ENCODE measurements at regions not wholly inside any gene's neighbourhood (a gene's known extent, or its start where the extent isn't known, plus 50 kb on each side); places are given as distances from the start of the nearest gene placed in this dataset.

DNA sequence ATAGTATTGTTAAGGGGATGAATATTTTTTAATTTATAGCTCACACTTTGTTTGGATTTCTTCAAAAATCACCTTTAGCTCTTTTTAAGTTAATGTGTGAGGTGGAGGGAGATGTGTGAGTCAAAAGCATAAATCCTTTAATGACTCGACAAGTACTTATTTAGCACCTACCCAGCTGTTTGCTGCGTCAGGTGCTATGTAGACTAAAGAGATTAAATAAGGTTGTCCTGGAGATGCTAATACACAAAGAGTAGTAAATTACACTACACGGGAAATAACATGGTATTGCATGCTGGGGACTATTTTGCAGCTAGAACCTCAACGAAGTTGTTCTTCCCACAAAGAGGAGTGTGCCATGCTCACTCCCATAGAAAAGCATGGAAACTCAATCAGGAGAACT, 583.3 kb upstream of the TENM4 start:
- TF ChIP-seq, protein P1, sequence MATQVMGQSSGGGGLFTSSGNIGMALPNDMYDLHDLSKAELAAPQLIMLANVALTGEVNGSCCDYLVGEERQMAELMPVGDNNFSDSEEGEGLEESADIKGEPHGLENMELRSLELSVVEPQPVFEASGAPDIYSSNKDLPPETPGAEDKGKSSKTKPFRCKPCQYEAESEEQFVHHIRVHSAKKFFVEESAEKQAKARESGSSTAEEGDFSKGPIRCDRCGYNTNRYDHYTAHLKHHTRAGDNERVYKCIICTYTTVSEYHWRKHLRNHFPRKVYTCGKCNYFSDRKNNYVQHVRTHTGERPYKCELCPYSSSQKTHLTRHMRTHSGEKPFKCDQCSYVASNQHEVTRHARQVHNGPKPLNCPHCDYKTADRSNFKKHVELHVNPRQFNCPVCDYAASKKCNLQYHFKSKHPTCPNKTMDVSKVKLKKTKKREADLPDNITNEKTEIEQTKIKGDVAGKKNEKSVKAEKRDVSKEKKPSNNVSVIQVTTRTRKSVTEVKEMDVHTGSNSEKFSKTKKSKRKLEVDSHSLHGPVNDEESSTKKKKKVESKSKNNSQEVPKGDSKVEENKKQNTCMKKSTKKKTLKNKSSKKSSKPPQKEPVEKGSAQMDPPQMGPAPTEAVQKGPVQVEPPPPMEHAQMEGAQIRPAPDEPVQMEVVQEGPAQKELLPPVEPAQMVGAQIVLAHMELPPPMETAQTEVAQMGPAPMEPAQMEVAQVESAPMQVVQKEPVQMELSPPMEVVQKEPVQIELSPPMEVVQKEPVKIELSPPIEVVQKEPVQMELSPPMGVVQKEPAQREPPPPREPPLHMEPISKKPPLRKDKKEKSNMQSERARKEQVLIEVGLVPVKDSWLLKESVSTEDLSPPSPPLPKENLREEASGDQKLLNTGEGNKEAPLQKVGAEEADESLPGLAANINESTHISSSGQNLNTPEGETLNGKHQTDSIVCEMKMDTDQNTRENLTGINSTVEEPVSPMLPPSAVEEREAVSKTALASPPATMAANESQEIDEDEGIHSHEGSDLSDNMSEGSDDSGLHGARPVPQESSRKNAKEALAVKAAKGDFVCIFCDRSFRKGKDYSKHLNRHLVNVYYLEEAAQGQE (IDR thresholded peaks at IDR 0.05; ENCODE audit: insufficient replicate concordance, low read depth), result no peak
- TF ChIP-seq GABPA (IDR thresholded peaks at IDR 0.05; ENCODE audit: low read depth) (no peak), POLR2AphosphoS5 (IDR thresholded peaks at IDR 0.05; ENCODE audit: low read depth) (no peak), SPI1 (IDR thresholded peaks at IDR 0.05; ENCODE audit: borderline replicate concordance, low read depth) (no peak)
- TF ChIP-seq, protein P2, sequence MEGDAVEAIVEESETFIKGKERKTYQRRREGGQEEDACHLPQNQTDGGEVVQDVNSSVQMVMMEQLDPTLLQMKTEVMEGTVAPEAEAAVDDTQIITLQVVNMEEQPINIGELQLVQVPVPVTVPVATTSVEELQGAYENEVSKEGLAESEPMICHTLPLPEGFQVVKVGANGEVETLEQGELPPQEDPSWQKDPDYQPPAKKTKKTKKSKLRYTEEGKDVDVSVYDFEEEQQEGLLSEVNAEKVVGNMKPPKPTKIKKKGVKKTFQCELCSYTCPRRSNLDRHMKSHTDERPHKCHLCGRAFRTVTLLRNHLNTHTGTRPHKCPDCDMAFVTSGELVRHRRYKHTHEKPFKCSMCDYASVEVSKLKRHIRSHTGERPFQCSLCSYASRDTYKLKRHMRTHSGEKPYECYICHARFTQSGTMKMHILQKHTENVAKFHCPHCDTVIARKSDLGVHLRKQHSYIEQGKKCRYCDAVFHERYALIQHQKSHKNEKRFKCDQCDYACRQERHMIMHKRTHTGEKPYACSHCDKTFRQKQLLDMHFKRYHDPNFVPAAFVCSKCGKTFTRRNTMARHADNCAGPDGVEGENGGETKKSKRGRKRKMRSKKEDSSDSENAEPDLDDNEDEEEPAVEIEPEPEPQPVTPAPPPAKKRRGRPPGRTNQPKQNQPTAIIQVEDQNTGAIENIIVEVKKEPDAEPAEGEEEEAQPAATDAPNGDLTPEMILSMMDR (IDR thresholded peaks at IDR 0.05; ENCODE audit: insufficient read depth, low read length), result no peak
- Histone ChIP-seq H3K27me3 (ENCODE audit: insufficient read depth, poor library complexity, severe bottlenecking) (no peaks in the 10 kb centered on the region), H3K27ac (replicated peaks) (no peak overlapping the region), H3K4me3 (replicated peaks; ENCODE audit: insufficient read depth, low read length) (no peak overlapping the region)
- no peak for DNase-seq (ENCODE audit: low read depth in 1 of 2, low spot score in 1 of 2)

DNA sequence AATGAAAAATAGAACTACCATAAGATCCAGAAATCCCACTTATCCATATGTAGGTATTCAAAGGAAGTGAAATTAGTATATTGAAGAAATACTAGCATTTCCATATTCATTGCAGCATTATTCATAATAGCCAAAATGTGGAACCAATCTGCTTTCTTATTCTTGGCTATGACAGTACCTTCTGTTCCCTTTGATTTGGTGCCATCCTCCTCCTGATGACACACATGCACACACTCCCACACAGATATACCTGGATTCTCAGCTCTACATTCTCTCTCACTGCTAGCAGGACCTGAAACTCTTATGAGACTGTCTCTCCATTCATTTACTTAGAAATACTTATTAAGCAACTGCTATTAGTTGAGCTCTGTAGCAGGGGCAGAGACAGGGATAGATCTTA, 582.6 kb upstream of the TENM4 start:
- DNase-seq (ENCODE audit: low read depth in 1 of 2, low spot score in 1 of 2), result no peak
- Histone ChIP-seq H3K27me3 (ENCODE audit: insufficient read depth, poor library complexity, severe bottlenecking) (no peaks in the 10 kb centered on the region), H3K4me3 (replicated peaks; ENCODE audit: insufficient read depth, low read length) (no peak overlapping the region), H3K27ac (replicated peaks) (no peak overlapping the region)
- TF ChIP-seq, protein P2 (IDR thresholded peaks at IDR 0.05; ENCODE audit: insufficient read depth, low read length), result no peak
- TF ChIP-seq GABPA (IDR thresholded peaks at IDR 0.05; ENCODE audit: low read depth) (no peak), POLR2AphosphoS5 (IDR thresholded peaks at IDR 0.05; ENCODE audit: low read depth) (no peak), SPI1 (IDR thresholded peaks at IDR 0.05; ENCODE audit: borderline replicate concordance, low read depth) (no peak)
- TF ChIP-seq, protein P1 (IDR thresholded peaks at IDR 0.05; ENCODE audit: insufficient replicate concordance, low read depth), result no peak

DNA sequence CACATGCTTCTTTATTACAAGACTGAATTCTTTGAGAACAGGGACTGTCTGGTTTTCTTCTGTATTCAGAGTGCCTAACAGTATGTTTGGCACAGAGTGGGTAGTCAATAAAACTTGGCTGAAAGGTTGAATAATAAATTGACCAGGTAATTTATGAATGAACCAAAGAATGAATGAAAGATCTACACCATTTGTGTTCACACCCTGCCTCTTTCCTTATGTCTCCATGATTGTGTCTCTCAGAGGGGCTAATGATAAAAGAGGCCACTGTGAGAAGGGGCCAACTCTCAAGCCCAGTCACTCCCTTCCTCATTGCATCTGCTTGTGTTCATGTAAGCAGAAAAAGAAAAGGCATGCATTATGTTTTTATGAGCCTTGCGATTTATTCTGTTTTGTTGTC, 569.7 kb upstream of the TENM4 start:
- no peak overlapping the region for H3K4me3 ChIP-seq (replicated peaks; ENCODE audit: insufficient read depth, low read length)
- no peaks in the 10 kb centered on the region for H3K27me3 ChIP-seq (ENCODE audit: insufficient read depth, poor library complexity, severe bottlenecking)
- TF ChIP-seq, protein P2 (IDR thresholded peaks at IDR 0.05; ENCODE audit: insufficient read depth, low read length), result no peak
- TF ChIP-seq, protein P1 (IDR thresholded peaks at IDR 0.05; ENCODE audit: insufficient replicate concordance, low read depth), result no peak
- TF ChIP-seq POLR2AphosphoS5 (IDR thresholded peaks at IDR 0.05; ENCODE audit: low read depth) (no peak), GABPA (IDR thresholded peaks at IDR 0.05; ENCODE audit: low read depth) (no peak), SPI1 (IDR thresholded peaks at IDR 0.05; ENCODE audit: borderline replicate concordance, low read depth) (no peak)
- H3K27ac ChIP-seq (replicated peaks), result no peak overlapping the region
- no peak for DNase-seq (ENCODE audit: low read depth in 1 of 2, low spot score in 1 of 2)

Data from HL-60 (cell line).